IMR-90 (cell line): ENCODE measurements at regions not wholly inside any gene's neighbourhood (a gene's known extent, or its start where the extent isn't known, plus 50 kb on each side); places are given as distances from the start of the nearest gene placed in this dataset.

Experiments used
- ATAC-seq: fragments of 200-7000 bp; cut with Tn5 transposase; 2 replicates; pipeline ENCODE4 v1.9.1; 2020; ENCODE audit warnings: low read depth, mild to moderate bottlenecking, moderate library complexity
- BruUV-seq: library from RNA; stranded (reverse); fragments of 400-500 nt; replicated peaks from 2 replicates; lab custom pipeline; 2021; lab: Mats Ljungman, UMichigan
- CTCF ChIA-PET: fragments of 300-600 bp; formaldehyde crosslinking; extraction: SDS; loops from one replicate; lab custom pipeline; 2021; ENCODE audit warnings: antibody characterized with exemption; lab: Yijun Ruan, JAX
- POLR2A ChIA-PET: fragments of 300-600 bp; sonication (Branson Sonifier 250); formaldehyde crosslinking; loops from one replicate; lab custom pipeline; 2022; ENCODE audit warnings: antibody characterized with exemption; ENCODE audit not compliant: unreplicated experiment; lab: Charles Lee
- DNase-seq: peaks from one replicate; pipeline ENCODE4 v3.0.0; 2013
- H2AFZ ChIP-seq: replicated peaks from 2 replicates; pipeline ENCODE3; 2013; ENCODE audit warnings: low read length, mild to moderate bottlenecking; ENCODE audit not compliant: poor library complexity
- H2AK5ac ChIP-seq: 2 replicates; pipeline ENCODE4 v1.6.1; 2013; ENCODE audit warnings: low read depth, low read length, inconsistent platforms
- H2AK9ac ChIP-seq: replicated peaks from 2 replicates; pipeline ENCODE3; 2013; ENCODE audit warnings: mild to moderate bottlenecking, low read depth, low read length, moderate library complexity; ENCODE audit not compliant: poor library complexity
- H2BK120ac ChIP-seq: 2 replicates; pipeline ENCODE4 v1.6.1; 2013; ENCODE audit warnings: low read depth, low read length, inconsistent platforms
- H2BK15ac ChIP-seq: 3 replicates; pipeline ENCODE4 v1.6.1; 2013; ENCODE audit warnings: low read depth, low read length, inconsistent platforms
- H2BK20ac ChIP-seq: 2 replicates; pipeline ENCODE4 v1.6.1; 2013; ENCODE audit warnings: low read depth, mild to moderate bottlenecking, inconsistent platforms, low read length, moderate library complexity
- H2BK5ac ChIP-seq: 2 replicates; pipeline ENCODE4 v1.6.1; 2013; ENCODE audit warnings: mild to moderate bottlenecking, low read depth, low read length, inconsistent platforms; ENCODE audit not compliant: poor library complexity, severe bottlenecking
- H3K14ac ChIP-seq: replicated peaks from 2 replicates; pipeline ENCODE4 v1.6.1; 2013; ENCODE audit warnings: low read depth, low read length, inconsistent platforms
- H3K18ac ChIP-seq: 2 replicates; pipeline ENCODE4 v1.6.1; 2013; ENCODE audit warnings: low read depth, low read length, control low read depth
- H3K23ac ChIP-seq: 2 replicates; pipeline ENCODE4 v1.6.1; 2013; ENCODE audit warnings: low read depth, low read length, inconsistent platforms
- H3K27ac ChIP-seq: 2 replicates; pipeline ENCODE4 v1.5.1; 2013; ENCODE audit warnings: mild to moderate bottlenecking, control low read depth, low read length; ENCODE audit not compliant: insufficient read depth
- H3K27me3 ChIP-seq: 2 replicates; pipeline ENCODE4 v1.6.1; 2013; ENCODE audit warnings: low read length; ENCODE audit not compliant: control insufficient read depth, insufficient read depth
- H3K36me3 ChIP-seq: 2 replicates; pipeline ENCODE4 v1.6.1; 2013; ENCODE audit warnings: low read length, mixed read lengths; ENCODE audit not compliant: control insufficient read depth, insufficient read depth
- H3K4ac ChIP-seq: 2 replicates; pipeline ENCODE4 v1.6.1; 2013; ENCODE audit warnings: low read depth, low read length, inconsistent platforms
- H3K4me1 ChIP-seq: 2 replicates; pipeline ENCODE4 v1.6.1; 2013; ENCODE audit warnings: low read length, mixed read lengths; ENCODE audit not compliant: control insufficient read depth, insufficient read depth
- H3K4me2 ChIP-seq: 2 replicates; pipeline ENCODE4 v1.6.1; 2013; ENCODE audit warnings: low read depth, mild to moderate bottlenecking, control low read depth, low read length, moderate library complexity
- H3K4me3 ChIP-seq: 2 replicates; pipeline ENCODE4 v1.5.1; 2013; ENCODE audit warnings: low read depth, mild to moderate bottlenecking, control low read depth, low read length, moderate library complexity; ENCODE audit not compliant: insufficient read depth
- H3K56ac ChIP-seq: 2 replicates; pipeline ENCODE4 v1.6.1; 2013; ENCODE audit warnings: low read length, inconsistent platforms; ENCODE audit not compliant: insufficient read depth; ENCODE audit errors: extremely low read depth
- H3K79me1 ChIP-seq, 2 experiments: 2 replicates each; pipeline ENCODE4 v1.6.1; 2013; ENCODE audit warnings: low read length in 2 of 2, inconsistent platforms in 1 of 2, low read depth in 1 of 2
- H3K9ac ChIP-seq: 2 replicates; pipeline ENCODE4 v1.6.1; 2013; ENCODE audit warnings: low read depth, low read length, control low read depth
- H3K9me1 ChIP-seq: 2 replicates; pipeline ENCODE4 v1.6.1; 2013; ENCODE audit warnings: low read length, inconsistent platforms; ENCODE audit not compliant: insufficient read depth
- H3K9me3 ChIP-seq: 2 replicates; pipeline ENCODE4 v1.6.1; 2013; ENCODE audit warnings: low read length; ENCODE audit not compliant: control insufficient read depth, insufficient read depth
- H4K20me1 ChIP-seq: 2 replicates; pipeline ENCODE4 v1.6.1; 2013; ENCODE audit warnings: low read length, inconsistent platforms; ENCODE audit not compliant: insufficient read depth
- H4K5ac ChIP-seq: 2 replicates; pipeline ENCODE4 v1.6.1; 2013; ENCODE audit warnings: mild to moderate bottlenecking, low read depth, low read length, control low read depth
- H4K8ac ChIP-seq, 2 experiments: 2 replicates each; pipeline ENCODE4 v1.6.1; 2013; ENCODE audit warnings: low read depth in 2 of 2, low read length in 2 of 2, control low read depth in 1 of 2, inconsistent platforms in 1 of 2
- H4K91ac ChIP-seq: 2 replicates; pipeline ENCODE4 v1.6.1; 2013; ENCODE audit warnings: low read depth, low read length, inconsistent platforms; ENCODE audit not compliant: insufficient read depth
- BHLHE40 ChIP-seq: fragments of 150-350 bp; IDR thresholded peaks from 2 replicates; pipeline ENCODE4 v1.6.1; 2016; ENCODE audit warnings: mild to moderate bottlenecking, low read depth, low read length
- CEBPB ChIP-seq: IDR thresholded peaks from 2 replicates; pipeline ENCODE4 v1.6.1; 2012; ENCODE audit warnings: low read depth, low read length, improper control_type of control experiment
- CHD1 ChIP-seq: IDR thresholded peaks from 2 replicates; pipeline ENCODE4 v1.6.1; 2012; ENCODE audit warnings: low read depth, low read length, improper control_type of control experiment
- CTCF ChIP-seq: conservative IDR thresholded peaks from 2 replicates; pipeline ENCODE4 v1.5.1; 2012; ENCODE audit warnings: mild to moderate bottlenecking, low read depth, low read length, improper control_type of control experiment
- ELK1 ChIP-seq: fragments of 150-350 bp; IDR thresholded peaks from 2 replicates; pipeline ENCODE4 v1.6.1; 2016; ENCODE audit warnings: low read depth, mild to moderate bottlenecking, low read length, moderate library complexity, borderline replicate concordance
- FOS ChIP-seq: fragments of 150-350 bp; IDR thresholded peaks from 2 replicates; pipeline ENCODE4 v1.6.1; 2016; ENCODE audit warnings: low read depth, low read length
- MAFK ChIP-seq: IDR thresholded peaks from 2 replicates; pipeline ENCODE4 v1.6.1; 2012; ENCODE audit warnings: low read depth, low read length, improper control_type of control experiment
- MAZ ChIP-seq: IDR thresholded peaks from 2 replicates; pipeline ENCODE4 v1.6.1; 2012; ENCODE audit warnings: low read depth, mild to moderate bottlenecking, low read length, improper control_type of control experiment, moderate library complexity, borderline replicate concordance
- MXI1 ChIP-seq: IDR thresholded peaks from 2 replicates; pipeline ENCODE4 v1.6.1; 2012; ENCODE audit warnings: low read depth, mild to moderate bottlenecking, low read length, moderate library complexity, borderline replicate concordance
- NFE2L2 ChIP-seq: fragments of 150-350 bp; IDR thresholded peaks from 2 replicates; pipeline ENCODE4 v1.6.1; 2016; ENCODE audit warnings: low read depth, mild to moderate bottlenecking, low read length
- POLR2A ChIP-seq: IDR thresholded peaks from 2 replicates; pipeline ENCODE4 v1.6.1; 2012; ENCODE audit warnings: mild to moderate bottlenecking, low read depth, low read length
- RAD21 ChIP-seq: IDR thresholded peaks from 2 replicates; pipeline ENCODE4 v1.6.1; 2012; ENCODE audit warnings: low read length, improper control_type of control experiment
- RCOR1 ChIP-seq: IDR thresholded peaks from 2 replicates; pipeline ENCODE4 v1.6.1; 2012; ENCODE audit warnings: mild to moderate bottlenecking, low read length, improper control_type of control experiment; ENCODE audit not compliant: insufficient replicate concordance
- RFX5 ChIP-seq: IDR thresholded peaks from 2 replicates; pipeline ENCODE4 v1.8.0; 2012; ENCODE audit warnings: low read depth, mild to moderate bottlenecking, low read length, moderate library complexity
- SMC3 ChIP-seq: fragments of 150-350 bp; IDR thresholded peaks from 2 replicates; pipeline ENCODE4 v1.6.1; 2016; ENCODE audit warnings: low read depth, mild to moderate bottlenecking, antibody characterized with exemption, low read length, moderate library complexity
- USF2 ChIP-seq: fragments of 150-350 bp; IDR thresholded peaks from 2 replicates; pipeline ENCODE4 v1.6.1; 2017; ENCODE audit warnings: mild to moderate bottlenecking, antibody characterized with exemption, low read length, low read depth
- WGBS, 2 experiments: methylation state at CpG; one replicate each; pipeline versions ENCODE4 v1.1.5 to v1.1.7; 2013; ENCODE audit warnings: missing lambda C conversion rate in 2 of 2; ENCODE audit not compliant: insufficient read length in 1 of 2; ENCODE audit errors: extremely low coverage in 2 of 2; 5-methylcytosine and 5-hydroxymethylcytosine counted together
- dilution Hi-C: fragments of 300-500 bp; cut with HindIII; formaldehyde crosslinking; loops from one replicate; pipeline ENCODE4 v1.14.3; 2018; ENCODE audit warnings: low sequenced_read_pairs; ENCODE audit not compliant: unreplicated experiment
- in situ Hi-C: fragments of 300-500 bp; cut with MboI; formaldehyde crosslinking; loops from 3 replicates; pipeline ENCODE4 v1.14.3; 2019; ENCODE audit warnings: low sequenced_read_pairs, inconsistent platforms, mixed read lengths
- intact Hi-C: fragments of 100-400 bp; cut with micrococcal nuclease; formaldehyde crosslinking; loops from 2 replicates; pipeline ENCODE4 v1.10.0; 2022

GRCh38 chr3:117052395-117052794, 342.8 kb downstream of the TUSC7 start:
- no peak overlapping the region for H3K4ac ChIP-seq
- H3K56ac ChIP-seq, result no peak overlapping the region
- no peaks in the 10 kb centered on the region for H3K79me1 ChIP-seq
- H3K9ac ChIP-seq, result no peak overlapping the region
- no peak overlapping the region for H3K27ac ChIP-seq
- TF ChIP-seq CEBPB (no peak), RCOR1 (no peak), BHLHE40 (no peak), USF2 (no peak), FOS (no peak), MAZ (no peak), MXI1 (no peak), MAFK (no peak), CTCF (no peak), RFX5 (no peak), CHD1 (no peak), ELK1 (no peak), RAD21 (no peak), POLR2A (no peak), SMC3 (no peak), NFE2L2 (no peak)
- H4K5ac ChIP-seq, result no peak overlapping the region
- no peak overlapping the region for H3K4me3 ChIP-seq
- H3K36me3 ChIP-seq, result no peaks in the 10 kb centered on the region
- H2BK20ac ChIP-seq, result no peak overlapping the region
- no peak overlapping the region for H2AK9ac ChIP-seq
- no peaks in the 10 kb centered on the region for H4K20me1 ChIP-seq
- DNase-seq, result peak; percentile 77
- H3K27me3 ChIP-seq, result no peaks in the 10 kb centered on the region
- no peak overlapping the region for H2BK5ac ChIP-seq
- ATAC-seq, result peak; percentile 87
- no peak overlapping the region for H3K23ac ChIP-seq
- no peak overlapping the region for H2BK120ac ChIP-seq
- POLR2A ChIA-PET, result no interaction called here
- CTCF ChIA-PET, result no interaction called here
- no peak overlapping the region for H4K8ac ChIP-seq
- intact Hi-C loops (no loop called here), in situ Hi-C loops (no loop called here), dilution Hi-C loops (no loop called here)
- H3K4me1 ChIP-seq, result no peaks in the 10 kb centered on the region
- no peaks in the 10 kb centered on the region for H3K9me3 ChIP-seq
- no peak overlapping the region for H2AK5ac ChIP-seq
- H3K18ac ChIP-seq, result no peak overlapping the region
- H3K9me1 ChIP-seq, result no peaks in the 10 kb centered on the region
- H3K4me2 ChIP-seq, result no peak overlapping the region
- H2BK15ac ChIP-seq, result no peak overlapping the region
- no peak overlapping the region for H3K14ac ChIP-seq
- H2AFZ ChIP-seq, result no peak overlapping the region
- WGBS, 2 experiments, result 43% methylated on average over 2 of the region's 5 CpGs; no CpG with 5 or more reads in 1 of the 2 experiments
- no TSS peak for BruUV-seq
- no peak overlapping the region for H4K91ac ChIP-seq
